NT2/D1 (cell line): ENCODE measurements at regions not wholly inside any gene's neighbourhood (a gene's known extent, or its start where the extent isn't known, plus 50 kb on each side); places are given as distances from the start of the nearest gene placed in this dataset.
"Not testable (repeated sequence)": the region's sequence is repeated elsewhere in the genome, so short reads cannot be mapped to it uniquely, and the experiment has no call there.

Experiments used
- DNase-seq: peaks from one replicate; pipeline ENCODE4 v3.0.0-alpha.2; 2011; ENCODE audit warnings: low read depth, low spot score
- H3K27me3 ChIP-seq: 2 replicates; pipeline ENCODE4 v1.6.0; 2011; ENCODE audit warnings: mild to moderate bottlenecking; ENCODE audit not compliant: insufficient read length, insufficient read depth
- H3K36me3 ChIP-seq: 2 replicates; pipeline ENCODE4 v1.6.1; 2011; ENCODE audit warnings: mild to moderate bottlenecking, low read length, mixed read lengths; ENCODE audit not compliant: insufficient read depth, insufficient read length
- H3K4me1 ChIP-seq: 2 replicates; pipeline ENCODE4 v1.5.1; 2011; ENCODE audit not compliant: insufficient read depth, insufficient read length
- H3K4me3 ChIP-seq: 2 replicates; pipeline ENCODE4 v1.5.1; 2011; ENCODE audit warnings: low read depth; ENCODE audit not compliant: insufficient read length
- H3K9ac ChIP-seq: 2 replicates; pipeline ENCODE4 v1.6.0; 2011; ENCODE audit warnings: low read depth; ENCODE audit not compliant: insufficient read length
- H3K9me3 ChIP-seq: 2 replicates; pipeline ENCODE4 v1.5.1; 2011; ENCODE audit warnings: mild to moderate bottlenecking, low read length; ENCODE audit not compliant: insufficient read depth
- SUZ12 ChIP-seq: IDR thresholded peaks from 2 replicates; pipeline ENCODE4 v1.6.1; 2011; ENCODE audit not compliant: insufficient read length, insufficient read depth; ENCODE audit errors: extremely low read depth
- YY1 ChIP-seq: IDR thresholded peaks from 2 replicates; pipeline ENCODE4 v1.6.1; 2011; ENCODE audit not compliant: insufficient read length, insufficient read depth
- ZNF274 ChIP-seq: IDR thresholded peaks from 2 replicates; pipeline ENCODE4 v1.6.1; 2011; ENCODE audit warnings: mild to moderate bottlenecking, low read depth, low read length

DNA sequence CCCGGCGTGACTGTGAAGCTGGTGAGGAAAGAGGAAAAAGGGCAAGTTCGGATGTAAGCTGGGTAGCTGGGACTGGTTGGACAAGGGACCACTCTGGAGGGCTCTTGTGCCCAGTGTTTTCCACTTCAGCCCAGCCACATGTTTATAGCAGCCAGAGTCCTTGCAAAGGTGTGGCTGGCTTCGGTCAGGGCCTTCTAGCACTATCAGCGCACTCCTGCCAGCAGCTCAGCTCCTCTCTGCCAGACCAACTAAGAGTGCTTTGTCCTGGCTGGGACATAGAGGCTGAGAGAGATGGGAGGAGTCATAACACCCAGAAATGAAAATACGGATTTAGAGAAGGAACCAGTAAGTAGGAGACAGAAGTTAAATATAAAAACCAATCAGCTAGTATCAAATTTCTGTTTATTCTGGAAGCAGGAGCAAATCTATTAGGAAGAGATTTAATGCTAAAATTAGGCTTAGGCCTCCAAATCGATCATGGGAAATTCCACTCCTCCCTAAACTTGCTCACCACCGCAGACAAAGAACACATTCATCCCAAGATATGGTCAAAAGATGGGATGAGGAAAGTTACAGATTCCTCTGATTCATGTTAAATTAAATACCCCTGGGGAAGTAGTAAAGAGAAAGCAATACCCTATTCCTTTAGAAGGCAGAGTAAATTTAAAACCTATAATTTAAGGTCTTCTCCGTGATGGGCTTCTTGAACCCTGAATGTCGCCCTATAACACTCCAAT lies 135.0 kb downstream of the RALA start:
- no peak overlapping the region for H3K4me3 ChIP-seq
- no peak overlapping the region for H3K9ac ChIP-seq
- no peaks in the 10 kb centered on the region for H3K36me3 ChIP-seq
- H3K27me3 ChIP-seq, result no peaks in the 10 kb centered on the region
- DNase-seq, result no peak
- peaks cover 39% of the 10 kb centered on the region; the same call in 1 of the 2 replicates for H3K9me3 ChIP-seq
- H3K4me1 ChIP-seq, result peaks cover 3% of the 10 kb centered on the region
- TF ChIP-seq YY1 (no peak), ZNF274 (no peak), SUZ12 (no peak)

DNA sequence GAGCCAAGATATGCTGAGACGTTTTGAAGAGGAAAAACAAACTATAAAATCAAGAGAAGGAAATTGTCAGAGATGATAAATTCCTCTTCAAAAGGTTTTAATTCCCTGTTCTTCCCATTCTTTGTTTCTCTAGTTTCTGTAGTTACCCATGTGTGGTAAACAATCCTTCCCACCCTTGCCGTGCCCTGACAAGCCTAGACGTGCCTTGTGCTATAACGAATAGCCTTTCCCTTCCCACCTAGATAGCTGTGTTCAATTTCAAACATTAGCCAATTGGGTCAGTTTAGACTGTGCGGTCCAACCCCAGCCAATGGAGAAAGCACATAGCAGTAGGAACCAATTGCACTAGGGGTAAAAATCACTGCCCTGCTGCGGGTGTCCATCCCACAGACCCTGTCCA lies 138.1 kb downstream of the RALA start:
- no peaks in the 10 kb centered on the region for H3K27me3 ChIP-seq
- H3K9ac ChIP-seq, result no peak overlapping the region
- H3K9me3 ChIP-seq, result peaks cover 29% of the 10 kb centered on the region; the same call in 1 of the 2 replicates
- no peaks in the 10 kb centered on the region for H3K36me3 ChIP-seq
- H3K4me3 ChIP-seq, result no peak overlapping the region
- H3K4me1 ChIP-seq, result peaks cover 3% of the 10 kb centered on the region
- TF ChIP-seq ZNF274 (no peak), SUZ12 (no peak), YY1 (no peak)
- no peak for DNase-seq

DNA sequence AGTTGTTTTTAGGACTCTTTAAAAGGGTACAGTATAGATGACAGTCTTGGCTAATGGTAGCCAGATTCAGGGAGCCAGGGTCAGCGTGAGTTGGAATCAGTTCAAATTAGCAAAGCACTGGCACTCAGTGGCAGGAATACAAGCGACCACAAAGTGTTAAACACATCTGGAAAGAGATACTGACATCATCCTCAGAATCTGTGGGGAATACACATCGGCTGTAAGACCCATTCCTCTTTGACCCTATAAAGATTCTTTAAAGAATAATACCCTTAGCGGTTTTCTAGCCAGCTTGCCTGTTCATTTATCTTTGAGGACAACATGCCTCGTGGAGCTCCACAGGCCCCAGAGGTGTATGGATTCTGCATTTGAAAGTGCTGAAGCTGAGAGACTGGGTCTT lies 139.1 kb downstream of the RALA start:
- H3K4me3 ChIP-seq, H3K27me3 ChIP-seq, H3K9ac ChIP-seq, DNase-seq, H3K4me1 ChIP-seq, H3K36me3 ChIP-seq: not testable (repeated sequence)
- peaks cover 22% of the 10 kb centered on the region; the same call in 1 of the 2 replicates for H3K9me3 ChIP-seq

DNA sequence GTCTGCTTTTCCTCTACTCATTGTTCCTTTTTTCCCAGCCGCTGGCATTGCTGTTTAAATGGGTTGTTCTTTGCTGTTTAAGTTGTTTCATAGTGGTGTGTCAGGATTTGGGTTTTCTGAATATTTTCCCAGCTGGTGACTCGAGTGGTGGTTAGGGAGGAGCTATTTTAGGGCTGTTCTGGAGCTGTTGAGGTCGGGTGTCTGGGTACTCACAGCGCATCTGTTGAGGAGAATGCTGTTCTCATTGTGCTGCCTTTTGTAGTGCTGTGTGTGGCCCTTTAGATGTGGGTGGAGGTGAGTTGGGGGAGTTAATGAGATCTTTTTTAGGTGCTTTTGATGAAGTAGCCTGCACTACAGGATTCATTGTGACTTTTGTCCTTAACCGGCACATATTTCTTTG lies 139.5 kb downstream of the RALA start:
- DNase-seq, H3K9ac ChIP-seq, H3K27me3 ChIP-seq, H3K4me1 ChIP-seq, H3K36me3 ChIP-seq, H3K4me3 ChIP-seq: not testable (repeated sequence)
- peaks cover 19% of the 10 kb centered on the region; the same call in 1 of the 2 replicates for H3K9me3 ChIP-seq

DNA sequence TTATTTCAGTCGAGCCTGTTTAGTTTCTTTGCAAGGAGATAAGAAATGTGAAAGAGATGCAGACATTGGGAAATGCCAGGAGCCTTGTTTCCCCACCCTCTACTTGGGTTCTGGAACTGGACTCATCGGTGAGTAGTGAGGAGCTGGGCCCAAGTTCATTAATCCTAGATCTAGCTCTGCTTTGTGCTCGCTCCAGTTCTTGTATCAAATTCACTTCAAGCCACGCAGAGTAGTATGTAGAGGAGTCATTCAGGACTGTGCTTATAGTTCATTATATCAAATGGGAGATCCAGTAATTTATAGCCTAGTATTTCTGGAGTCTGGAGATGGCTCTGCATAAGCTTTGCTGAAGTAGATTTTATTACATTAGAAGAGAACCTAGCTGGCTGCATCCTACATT lies 142.5 kb downstream of the RALA start:
- H3K9ac ChIP-seq, H3K27me3 ChIP-seq, DNase-seq, H3K4me3 ChIP-seq, H3K9me3 ChIP-seq, H3K36me3 ChIP-seq, H3K4me1 ChIP-seq: not testable (repeated sequence)

DNA sequence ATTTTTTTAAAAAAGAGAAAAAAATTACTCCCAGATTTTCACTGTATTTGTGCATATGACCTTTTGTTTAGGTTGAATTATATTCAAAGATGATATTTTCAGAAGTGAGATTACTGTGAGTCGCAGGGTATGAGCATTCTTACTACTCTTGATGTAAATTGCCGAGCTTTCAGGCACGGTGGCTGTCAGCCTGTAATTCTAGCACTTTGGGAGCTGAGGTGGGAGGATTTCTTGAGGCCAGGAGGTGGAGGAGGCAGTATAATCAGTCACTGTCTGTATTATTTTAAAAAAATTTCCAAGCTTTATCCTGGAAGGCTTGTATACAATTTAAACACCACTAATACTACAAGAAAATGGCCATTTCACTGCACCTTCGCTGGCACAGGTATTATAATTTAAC lies 145.1 kb downstream of the RALA start:
- not testable (repeated sequence) for H3K9ac ChIP-seq, H3K27me3 ChIP-seq, H3K4me3 ChIP-seq, H3K4me1 ChIP-seq, DNase-seq, H3K9me3 ChIP-seq
- H3K36me3 ChIP-seq, result peaks cover 11% of the 10 kb centered on the region

DNA sequence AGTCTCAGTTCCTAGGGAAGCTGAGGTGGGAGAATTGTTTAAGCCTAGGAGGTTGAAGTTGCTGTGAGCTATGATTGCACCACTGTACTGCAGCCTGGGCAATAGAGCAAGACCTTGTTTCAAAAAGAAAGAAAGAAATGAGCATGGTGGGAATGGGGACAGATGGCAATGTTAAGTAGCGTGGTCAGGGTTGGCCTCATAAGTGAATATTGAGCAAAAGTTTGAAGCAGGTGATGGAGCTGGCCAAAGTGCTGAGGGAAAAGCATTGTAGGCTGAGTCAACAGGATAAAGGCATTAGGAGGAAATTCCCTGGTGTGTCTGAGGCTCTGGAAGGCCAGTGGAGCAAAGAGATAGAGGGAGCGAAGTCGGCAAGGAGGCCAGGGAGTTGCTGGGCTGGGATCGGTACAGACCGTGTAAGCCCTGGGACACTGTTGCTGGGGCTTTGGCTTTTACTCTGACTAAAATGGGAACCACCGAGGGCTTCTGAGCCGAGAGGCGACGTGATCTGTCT lies 151.0 kb downstream of the RALA start:
- not testable (repeated sequence) for DNase-seq, H3K4me3 ChIP-seq, H3K4me1 ChIP-seq, H3K36me3 ChIP-seq, H3K27me3 ChIP-seq, H3K9ac ChIP-seq, H3K9me3 ChIP-seq

DNA sequence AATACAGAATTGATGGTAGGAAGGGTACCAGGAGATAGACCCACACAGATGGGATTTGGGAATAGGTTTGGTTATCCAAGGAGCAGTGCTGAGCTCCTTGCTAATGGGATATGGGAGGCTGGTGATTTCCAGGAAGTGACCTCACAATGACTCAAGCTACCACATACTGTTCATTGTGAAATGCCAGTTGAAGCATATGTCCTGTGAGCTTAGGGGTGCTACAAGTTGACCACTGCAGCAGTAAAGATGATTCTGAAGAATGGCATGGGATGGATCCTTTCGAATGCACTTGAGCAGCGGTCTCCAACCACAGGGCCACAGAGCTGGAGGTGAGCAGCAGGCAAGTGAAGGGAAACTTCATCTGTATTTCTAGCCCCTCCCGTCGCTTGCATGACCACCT lies 158.2 kb downstream of the RALA start:
- H3K4me3 ChIP-seq, H3K27me3 ChIP-seq, H3K4me1 ChIP-seq, H3K9me3 ChIP-seq, H3K36me3 ChIP-seq, DNase-seq, H3K9ac ChIP-seq: not testable (repeated sequence)

DNA sequence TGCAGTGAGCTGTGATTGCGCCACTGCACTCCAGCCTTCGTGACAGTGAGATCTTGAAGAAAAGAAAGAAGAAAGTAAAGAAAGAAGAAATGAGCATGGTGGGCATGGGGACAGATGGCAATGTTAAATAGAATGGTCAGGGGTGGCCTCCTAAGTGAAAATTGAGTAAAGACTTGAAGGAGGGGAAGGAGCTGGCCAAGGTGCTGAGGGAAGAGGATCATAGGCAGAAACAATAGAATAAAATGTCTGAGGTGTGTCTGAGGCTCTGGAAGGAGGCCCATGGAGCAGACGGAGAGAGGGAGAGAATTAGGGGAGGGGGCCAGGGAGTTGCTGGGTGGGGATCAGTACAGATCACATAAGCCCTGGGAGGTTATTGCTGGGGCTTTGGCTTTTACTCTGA lies 163.1 kb downstream of the RALA start:
- not testable (repeated sequence) for H3K9ac ChIP-seq, H3K4me1 ChIP-seq, H3K27me3 ChIP-seq, H3K4me3 ChIP-seq, H3K36me3 ChIP-seq, H3K9me3 ChIP-seq, DNase-seq

DNA sequence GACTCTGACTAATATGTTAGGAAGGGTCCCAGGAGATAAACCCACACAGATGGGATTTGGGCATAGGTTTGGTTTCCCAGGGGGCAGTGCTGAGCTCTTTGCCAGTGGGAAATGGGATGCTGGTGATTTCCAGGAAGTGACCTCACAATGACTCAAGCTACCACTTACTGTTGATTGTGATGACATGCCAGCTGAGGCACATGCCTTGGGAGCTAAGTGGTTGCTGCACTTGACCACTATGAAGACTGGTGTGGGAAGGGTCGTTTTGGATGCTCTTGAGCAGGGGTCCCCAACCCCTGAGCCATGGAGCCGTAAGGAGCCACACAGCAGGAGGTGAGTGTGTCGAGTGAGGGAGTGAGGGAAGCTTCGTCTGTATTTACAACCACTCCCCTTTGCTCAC lies 159.0 kb upstream of the CDK13 start:
- not testable (repeated sequence) for H3K9me3 ChIP-seq, H3K4me1 ChIP-seq, H3K27me3 ChIP-seq, H3K9ac ChIP-seq, H3K4me3 ChIP-seq, DNase-seq, H3K36me3 ChIP-seq

DNA sequence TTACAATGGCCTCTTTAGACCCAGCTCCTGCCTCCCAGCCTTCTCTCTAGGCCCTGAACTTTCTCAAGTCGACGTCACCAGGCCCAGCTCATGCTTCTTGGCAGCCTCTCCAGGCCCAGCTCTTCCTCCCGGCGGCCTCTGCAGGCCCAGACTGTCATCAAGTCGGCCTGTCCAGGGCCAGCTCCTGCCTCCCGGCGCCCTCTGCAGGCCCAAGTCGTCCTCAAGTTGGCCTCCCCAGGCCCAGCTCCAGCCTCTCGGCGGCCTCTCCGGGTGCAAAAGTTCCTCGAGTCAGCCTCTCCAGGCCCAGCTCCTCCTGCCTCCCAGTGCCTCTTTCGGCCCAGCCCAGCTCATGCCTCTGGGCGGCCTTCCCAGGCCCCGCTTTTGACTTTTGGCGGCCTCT lies 158.1 kb upstream of the CDK13 start:
- not testable (repeated sequence) for DNase-seq, H3K4me3 ChIP-seq, H3K9ac ChIP-seq, H3K27me3 ChIP-seq, H3K36me3 ChIP-seq, H3K9me3 ChIP-seq, H3K4me1 ChIP-seq
